GM12872 (cell line): ENCODE measurements at regions not wholly inside any gene's neighbourhood (a gene's known extent, or its start where the extent isn't known, plus 50 kb on each side); places are given as distances from the start of the nearest gene placed in this dataset.

ENCODE experiments used
- CTCF ChIP-seq: IDR thresholded peaks from 3 replicates; pipeline ENCODE4 v1.5.1; 2011; ENCODE audit warnings: low read depth, mild to moderate bottlenecking, low read length, moderate library complexity; ENCODE audit not compliant: insufficient read depth

GRCh38 chr10:62728479-62728878 is 76.0 kb upstream of the ADO start:
- no peak for TF ChIP-seq CTCF

- TF ChIP-seq CTCF: no peak
Measured at GRCh38 chr10:62732841-62733653, 71.5 kb upstream of the ADO start.

GRCh38 chr10:62733654-62734293 is 70.7 kb upstream of the ADO start:
- no peak for TF ChIP-seq CTCF

GRCh38 chr10:62734781-62735463 is 69.6 kb upstream of the ADO start:
- TF ChIP-seq CTCF: no peak

- no peak for TF ChIP-seq CTCF
Measured at GRCh38 chr10:62735464-62736167, 68.9 kb upstream of the ADO start.

DNA sequence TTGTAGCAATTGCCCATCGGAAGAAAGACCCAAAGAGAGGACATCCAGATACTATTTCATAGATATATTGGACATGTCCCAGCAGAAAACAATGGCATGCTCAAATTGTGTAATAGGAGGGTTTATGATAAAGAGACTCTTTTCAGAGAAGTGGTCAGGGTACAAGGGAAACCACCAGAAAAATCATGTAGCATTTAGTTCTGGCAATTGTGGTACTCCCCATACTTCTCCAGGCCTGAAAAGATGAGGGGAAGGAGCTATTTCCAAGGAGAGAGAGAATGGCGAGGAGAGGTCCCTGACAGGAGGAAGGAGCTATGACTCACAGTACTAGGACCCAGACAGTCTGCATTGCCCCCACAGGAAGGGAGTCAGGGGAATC is 68.4 kb upstream of the ADO start:
- no peak for TF ChIP-seq CTCF

- no peak for TF ChIP-seq CTCF
Measured at GRCh38 chr10:62738916-62739315, 65.6 kb upstream of the ADO start.
